Muscle of leg (tissue), 3 donors: ENCODE measurements at regions not wholly inside any gene's neighbourhood (a gene's known extent, or its start where the extent isn't known, plus 50 kb on each side); places are given as distances from the start of the nearest gene placed in this dataset.

Experiments used
- DNase-seq: peaks from one replicate; pipeline ENCODE4 v3.0.0; 2013
- H3K27ac ChIP-seq: one replicate; pipeline ENCODE4 v1.5.1; 2013; ENCODE audit warnings: mild to moderate bottlenecking, low read length, control low read depth
- H3K27me3 ChIP-seq: one replicate; pipeline ENCODE4 v1.6.1; 2013; ENCODE audit warnings: low read length; ENCODE audit not compliant: control insufficient read depth, insufficient read depth
- H3K36me3 ChIP-seq: one replicate; pipeline ENCODE4 v1.6.1; 2013; ENCODE audit warnings: low read length; ENCODE audit not compliant: control insufficient read depth, insufficient read depth
- H3K4me1 ChIP-seq: one replicate; pipeline ENCODE4 v1.6.1; 2013; ENCODE audit warnings: low read length; ENCODE audit not compliant: control insufficient read depth, insufficient read depth
- H3K4me3 ChIP-seq: one replicate; pipeline ENCODE4 v1.5.1; 2013; ENCODE audit warnings: low read length, control low read depth
- H3K9me3 ChIP-seq: replicated peaks from 2 replicates; pipeline ENCODE4 v1.6.1; 2013; ENCODE audit warnings: low read depth, low read length; ENCODE audit not compliant: control insufficient read depth
- WGBS: methylation state at CpG from one replicate; pipeline ENCODE4 v1.1.5; 2013; ENCODE audit warnings: missing lambda C conversion rate; ENCODE audit not compliant: insufficient coverage; 5-methylcytosine and 5-hydroxymethylcytosine counted together

DNA sequence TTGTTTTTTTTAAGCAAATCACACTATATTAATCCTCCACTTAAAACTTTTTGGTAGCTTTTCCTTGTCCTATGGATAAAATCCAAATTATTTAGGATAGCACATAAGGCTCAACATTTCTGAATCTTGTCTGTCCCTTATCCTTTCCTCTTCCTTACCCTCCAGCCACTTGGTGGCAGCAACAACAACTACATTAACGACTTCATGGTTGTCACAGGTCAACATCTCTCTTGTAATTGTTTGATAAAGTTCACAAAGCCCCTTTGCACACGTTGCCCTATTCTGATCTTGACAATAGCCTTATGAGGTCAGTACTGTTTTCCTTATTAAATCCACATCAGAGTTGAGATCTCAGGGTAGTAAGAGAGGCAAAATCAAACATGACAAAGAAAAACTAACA is 269.0 kb upstream of the PABPC4L start:
- DNase-seq = peak; percentile 13
- Histone ChIP-seq H3K9me3 (no peaks in the 10 kb centered on the region), H3K36me3 (no peaks in the 10 kb centered on the region), H3K4me3 (no peak overlapping the region), H3K27me3 (no peaks in the 10 kb centered on the region), H3K4me1 (no peaks in the 10 kb centered on the region), H3K27ac (no peak overlapping the region)
- 0% methylated on average over 1 of the region's 2 CpGs for WGBS

DNA sequence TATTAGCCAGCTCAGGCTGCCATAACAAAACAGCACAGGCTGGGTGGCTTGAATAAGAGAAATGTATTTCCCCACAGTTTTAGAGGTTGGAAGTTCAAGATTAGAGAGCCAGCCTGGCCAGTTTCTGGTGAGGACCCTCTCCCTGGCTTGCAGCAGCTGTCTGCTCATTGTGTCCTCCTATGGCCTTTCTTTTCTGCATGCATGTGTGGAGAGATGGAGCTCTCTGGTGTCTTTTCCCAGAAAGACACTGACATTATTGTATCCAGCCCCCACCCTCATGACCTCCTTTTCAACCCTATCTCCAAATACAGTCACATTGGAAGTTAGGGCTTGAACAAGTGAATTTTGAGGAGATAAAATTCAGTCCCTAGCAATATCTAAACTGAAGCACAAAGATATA is 263.8 kb upstream of the PABPC4L start:
- Histone ChIP-seq H3K4me3 (no peak overlapping the region), H3K9me3 (no peaks in the 10 kb centered on the region), H3K4me1 (no peaks in the 10 kb centered on the region), H3K36me3 (no peaks in the 10 kb centered on the region), H3K27ac (no peak overlapping the region), H3K27me3 (no peaks in the 10 kb centered on the region)
- no peak for DNase-seq

DNA sequence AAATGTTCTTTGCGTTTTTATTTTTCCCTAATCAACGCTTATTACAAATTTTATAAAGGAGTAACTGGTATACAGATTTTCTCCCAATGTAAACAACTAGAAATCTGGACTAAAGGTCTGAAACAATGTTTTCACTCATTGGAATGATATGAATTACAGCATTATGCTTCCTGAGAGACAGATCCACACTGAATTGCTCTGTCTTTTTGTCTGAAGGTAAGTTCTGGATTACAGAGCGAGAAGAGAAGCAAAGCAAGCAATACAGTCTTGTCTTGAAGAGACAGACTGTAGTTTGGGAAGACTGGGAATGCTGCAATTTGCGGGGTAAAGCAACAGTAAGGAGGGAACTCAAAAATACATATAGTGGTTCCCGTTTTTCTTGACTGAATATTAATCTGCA is 262.2 kb upstream of the PABPC4L start:
- no peaks in the 10 kb centered on the region for H3K4me1 ChIP-seq
- 95% methylated on average over 2 of the region's 5 CpGs for WGBS
- H3K27ac ChIP-seq = no peak overlapping the region
- H3K9me3 ChIP-seq = no peaks in the 10 kb centered on the region
- no peaks in the 10 kb centered on the region for H3K36me3 ChIP-seq
- H3K4me3 ChIP-seq = no peak overlapping the region
- H3K27me3 ChIP-seq = no peaks in the 10 kb centered on the region
- no peak for DNase-seq

DNA sequence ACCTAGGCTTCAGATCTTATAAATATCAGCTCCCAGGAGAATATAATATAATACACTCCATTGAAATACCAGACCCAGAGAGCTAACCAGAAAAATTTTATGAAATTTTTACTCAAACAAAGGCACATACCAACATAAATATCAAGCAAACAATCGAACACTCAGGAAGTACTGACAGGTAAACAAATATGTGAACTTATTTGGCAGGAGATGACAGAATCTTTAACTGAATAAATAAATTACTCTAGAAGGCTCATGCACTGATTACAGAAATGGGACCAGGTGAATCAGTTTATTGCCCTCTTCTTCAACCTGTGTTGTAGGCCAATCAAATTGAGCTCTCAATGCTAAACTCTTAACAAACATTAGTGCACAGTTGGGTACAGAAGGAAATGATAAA is 225.2 kb upstream of the PABPC4L start:
- no peak overlapping the region for H3K4me3 ChIP-seq
- no peaks in the 10 kb centered on the region for H3K27me3 ChIP-seq
- no peaks in the 10 kb centered on the region for H3K36me3 ChIP-seq
- no peaks in the 10 kb centered on the region for H3K4me1 ChIP-seq
- H3K9me3 ChIP-seq = peaks cover 2% of the 10 kb centered on the region
- H3K27ac ChIP-seq = no peak overlapping the region
- DNase-seq = no peak
- no CpG with 5 or more reads among the region's 1 CpG for WGBS

DNA sequence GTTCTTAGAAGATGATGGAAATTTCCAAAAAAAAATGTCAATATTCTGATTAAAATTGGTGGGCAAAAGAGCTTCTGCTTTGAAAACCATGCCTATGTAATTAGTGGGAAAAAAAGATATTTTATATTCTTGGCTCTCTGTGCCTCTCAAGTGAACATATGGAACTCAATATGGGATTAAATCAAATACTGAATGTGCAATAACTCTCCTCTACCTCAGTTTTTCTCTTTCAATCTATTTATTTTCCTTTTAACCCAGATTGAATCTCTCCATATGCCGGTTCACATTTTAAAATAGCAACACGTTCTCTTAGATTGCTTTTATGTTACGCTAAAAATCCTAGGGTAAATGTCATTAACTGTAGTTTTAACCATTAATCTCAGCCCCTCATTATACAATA is 224.2 kb upstream of the PABPC4L start:
- Histone ChIP-seq H3K4me1 (no peaks in the 10 kb centered on the region), H3K36me3 (no peaks in the 10 kb centered on the region), H3K4me3 (no peak overlapping the region), H3K27ac (no peak overlapping the region), H3K9me3 (no peaks in the 10 kb centered on the region), H3K27me3 (no peaks in the 10 kb centered on the region)
- no peak for DNase-seq
- no CpG with 5 or more reads among the region's 3 CpGs for WGBS

DNA sequence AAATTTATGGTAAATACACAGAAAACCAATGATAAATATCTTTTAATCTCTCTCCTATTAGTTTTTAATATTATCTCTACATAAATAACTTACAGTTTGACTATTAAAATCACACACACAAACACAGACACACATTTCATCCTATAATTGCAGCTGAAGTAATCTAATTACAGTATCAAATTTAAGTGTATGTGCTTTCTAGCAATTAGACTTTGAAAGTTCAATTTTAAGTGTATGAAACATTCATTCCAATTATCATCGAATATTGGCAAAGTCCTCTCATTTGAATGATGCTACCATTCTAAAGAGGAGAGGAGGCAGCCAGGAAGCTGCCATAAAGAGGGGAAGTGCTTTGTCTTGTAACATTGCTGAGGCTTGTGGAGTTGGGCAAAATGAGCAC is 221.2 kb upstream of the PABPC4L start:
- no peaks in the 10 kb centered on the region for H3K4me1 ChIP-seq
- no CpG with 5 or more reads among the region's 1 CpG for WGBS
- H3K36me3 ChIP-seq = no peaks in the 10 kb centered on the region
- H3K9me3 ChIP-seq = no peaks in the 10 kb centered on the region
- DNase-seq = no peak
- no peaks in the 10 kb centered on the region for H3K27me3 ChIP-seq
- H3K4me3 ChIP-seq = no peak overlapping the region
- no peak overlapping the region for H3K27ac ChIP-seq

DNA sequence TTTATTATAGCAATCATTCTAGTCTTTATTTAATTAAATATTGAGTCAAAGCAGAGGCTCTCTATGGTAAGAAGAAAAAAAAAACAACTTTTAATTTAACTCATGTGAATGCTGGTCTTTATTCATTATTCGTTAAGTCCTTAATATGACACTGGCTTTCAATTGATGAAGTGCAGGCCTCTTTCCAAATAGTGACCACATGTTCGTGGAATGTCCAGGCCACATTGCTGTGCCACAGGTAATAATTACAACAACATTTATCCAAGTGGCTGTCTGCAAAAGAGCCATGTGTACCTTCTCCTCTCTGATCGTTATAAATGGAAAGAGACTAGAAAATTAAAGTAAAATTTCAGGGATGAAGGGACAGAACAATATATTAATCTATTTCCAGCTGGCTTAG is 220.1 kb upstream of the PABPC4L start:
- no CpG with 5 or more reads among the region's 3 CpGs for WGBS

DNA sequence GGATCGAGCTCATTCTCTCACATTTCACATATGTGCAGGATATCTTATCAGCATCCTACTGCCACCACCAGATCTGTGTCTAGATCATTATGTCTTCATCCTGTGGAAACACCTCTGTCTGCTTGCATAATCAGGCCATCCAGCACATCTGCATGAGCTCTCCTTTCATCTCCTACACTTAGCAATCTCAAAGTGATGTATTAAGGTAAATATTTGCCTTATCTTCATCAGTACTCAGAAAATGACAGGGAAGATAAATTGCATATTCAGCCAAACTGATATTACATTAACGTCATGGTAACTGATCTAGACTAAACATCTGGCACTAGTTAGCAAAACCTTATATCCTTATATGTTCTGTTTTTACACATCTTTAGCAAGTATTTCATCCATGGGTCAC is 207.3 kb upstream of the PABPC4L start:
- no peaks in the 10 kb centered on the region for H3K9me3 ChIP-seq
- no peaks in the 10 kb centered on the region for H3K27me3 ChIP-seq
- WGBS = 71% methylated on average over 1 of the region's 2 CpGs
- H3K27ac ChIP-seq = no peak overlapping the region
- H3K4me3 ChIP-seq = no peak overlapping the region
- H3K36me3 ChIP-seq = no peaks in the 10 kb centered on the region
- no peaks in the 10 kb centered on the region for H3K4me1 ChIP-seq
- DNase-seq = no peak

More for the DNA sequence above, 220.1 kb upstream of the PABPC4L start:
- Histone ChIP-seq H3K4me1 (no peaks in the 10 kb centered on the region), H3K27me3 (no peaks in the 10 kb centered on the region), H3K36me3 (no peaks in the 10 kb centered on the region), H3K27ac (no peak overlapping the region), H3K4me3 (no peak overlapping the region), H3K9me3 (no peaks in the 10 kb centered on the region)
- no peak for DNase-seq

DNA sequence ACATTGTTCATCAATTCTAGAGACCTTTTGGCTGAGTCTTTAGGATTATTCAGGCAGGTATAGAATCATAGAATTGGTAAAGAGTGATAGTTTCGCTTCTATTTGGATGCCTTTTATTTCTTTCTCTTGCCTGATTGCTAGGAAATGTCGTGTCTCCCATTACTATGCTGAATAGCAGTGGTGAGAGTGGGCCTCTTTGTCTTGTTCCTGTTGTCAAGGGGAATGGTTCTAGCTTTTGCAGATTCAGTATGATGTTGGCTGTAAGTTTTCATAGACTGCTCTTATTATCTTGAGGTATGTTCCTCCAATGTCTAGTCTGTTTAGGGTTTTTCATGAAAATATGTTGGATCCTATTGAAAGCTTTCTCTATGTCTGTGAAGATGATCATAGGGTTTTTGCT is 200.2 kb upstream of the PABPC4L start:
- Histone ChIP-seq H3K27me3 (no peaks in the 10 kb centered on the region), H3K36me3 (no peaks in the 10 kb centered on the region), H3K27ac (no peak overlapping the region), H3K9me3 (peaks cover 2% of the 10 kb centered on the region), H3K4me1 (no peaks in the 10 kb centered on the region), H3K4me3 (no peak overlapping the region)
- DNase-seq = no peak
- WGBS = no CpG with 5 or more reads among the region's 2 CpGs

DNA sequence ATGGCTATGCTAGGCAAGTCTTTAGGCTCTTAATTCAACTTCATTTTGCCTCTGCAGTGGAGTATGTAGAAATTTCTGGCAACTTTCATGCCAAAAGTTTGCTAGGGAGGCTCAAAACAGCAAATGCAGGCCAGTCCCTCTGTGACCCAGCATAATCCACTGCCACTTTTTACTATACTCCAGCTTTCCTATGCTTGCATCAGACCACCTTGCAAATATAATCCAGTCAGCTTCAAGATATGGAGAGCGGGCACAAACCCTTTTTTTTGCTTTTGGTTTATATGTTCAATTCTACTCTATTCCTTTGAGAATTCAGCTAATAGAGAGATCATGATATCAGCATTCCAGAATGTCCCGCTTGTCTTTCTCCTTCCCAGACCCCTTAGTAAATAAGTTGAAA is 192.0 kb upstream of the PABPC4L start:
- no peak for DNase-seq
- WGBS = no CpG with 5 or more reads among the region's 2 CpGs

DNA sequence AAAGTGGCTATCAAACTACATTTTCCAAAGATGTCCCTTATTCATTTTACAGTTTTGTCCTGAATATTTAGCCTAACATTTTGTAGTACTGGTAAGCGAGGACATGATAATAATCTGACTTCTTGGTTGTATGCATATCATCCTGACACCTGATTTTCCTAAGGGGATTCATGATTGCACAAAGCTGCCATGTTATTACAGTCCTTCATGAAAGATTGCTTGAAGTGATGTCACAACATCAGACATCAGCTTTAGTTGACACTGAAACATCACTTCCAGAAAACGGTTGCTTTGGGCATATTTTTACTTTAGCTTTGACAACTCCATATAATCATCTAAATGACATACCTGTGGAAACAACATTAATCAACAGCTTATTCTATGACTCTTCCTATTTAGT is 188.7 kb upstream of the PABPC4L start:
- H3K27ac ChIP-seq = no peak overlapping the region
- no peaks in the 10 kb centered on the region for H3K4me1 ChIP-seq
- H3K36me3 ChIP-seq = no peaks in the 10 kb centered on the region
- no peak overlapping the region for H3K4me3 ChIP-seq
- WGBS = 88% methylated on average over 1 of the region's 2 CpGs
- no peaks in the 10 kb centered on the region for H3K27me3 ChIP-seq
- no peaks in the 10 kb centered on the region for H3K9me3 ChIP-seq
- DNase-seq = no peak

More for the DNA sequence above, 192.0 kb upstream of the PABPC4L start:
- Histone ChIP-seq H3K27ac (no peak overlapping the region), H3K9me3 (peaks cover 5% of the 10 kb centered on the region), H3K36me3 (no peaks in the 10 kb centered on the region), H3K27me3 (no peaks in the 10 kb centered on the region), H3K4me3 (no peak overlapping the region), H3K4me1 (no peaks in the 10 kb centered on the region)
